ENCODE measurements at regions not wholly inside any gene's neighbourhood (a gene's known extent, or its start where the extent isn't known, plus 50 kb on each side); places are given as distances from the start of the nearest gene placed in this dataset.

- Histone ChIP-seq H2BK5ac (ENCODE audit: low read depth, low read length) (no peak overlapping the region), H3K23ac (ENCODE audit: insufficient read length) (no peak overlapping the region), H2BK20ac (ENCODE audit: low read length) (no peak overlapping the region), H3K27me3 (replicated peaks in 1 of 4; ENCODE audit: control insufficient read depth in 3 of 4, extremely low read depth in 1 of 4, insufficient read depth in 3 of 4, low read length in 3 of 4) (no peaks in the 10 kb centered on the region), H2BK15ac (ENCODE audit: low read length) (no peak overlapping the region), H4K8ac (ENCODE audit: extremely low read depth, insufficient read depth, low read length) (no peak overlapping the region), H4K5ac (ENCODE audit: insufficient read length, low read depth, low read length) (no peak overlapping the region), H3K18ac (ENCODE audit: extremely low read depth, low read length) (no peak overlapping the region), H4K20me1 (replicated peaks in 1 of 2; ENCODE audit: control insufficient read depth in 1 of 2, insufficient read depth in 2 of 2, low read length in 2 of 2) (no peaks in the 10 kb centered on the region), H3K4ac (replicated peaks; ENCODE audit: insufficient read length, low read depth, low read length) (no peak overlapping the region), H2BK120ac (replicated peaks; ENCODE audit: low read depth, low read length) (no peak overlapping the region), H3K56ac (replicated peaks; ENCODE audit: insufficient read length, low read depth, low read length) (no peak overlapping the region), H3K4me3 (ENCODE audit: extremely low read depth in 1 of 4, insufficient read depth in 2 of 4, low read depth in 3 of 4, low read length in 4 of 4) (no peak overlapping the region), H4K91ac (replicated peaks; ENCODE audit: insufficient read length, low read length) (no peak overlapping the region), H2AFZ (ENCODE audit: low read length) (no peak overlapping the region), H3K36me3 (ENCODE audit: control insufficient read depth in 2 of 4, insufficient read depth in 4 of 4, low read length in 3 of 4) (no peaks in the 10 kb centered on the region), H3K4me1 (replicated peaks in 1 of 4; ENCODE audit: control insufficient read depth in 3 of 4, insufficient read depth in 4 of 4, low read length in 3 of 4) (no peaks in the 10 kb centered on the region), H3K27ac (ENCODE audit: low read depth, low read length) (no peak overlapping the region), H2BK12ac (ENCODE audit: low read depth, low read length) (no peak overlapping the region), H3K9me3 (ENCODE audit: insufficient read depth in 2 of 2, low read depth in 1 of 2, low read length in 1 of 2) (no peaks in the 10 kb centered on the region), H3K79me1 (ENCODE audit: low read depth, low read length) (no peaks in the 10 kb centered on the region), H2AK5ac (ENCODE audit: low read depth, low read length) (no peak overlapping the region), H3K4me2 (ENCODE audit: insufficient read depth in 1 of 2, low read depth in 2 of 2, low read length in 2 of 2) (no peak overlapping the region), H3K79me2 (ENCODE audit: control insufficient read depth in 1 of 2, insufficient read depth in 2 of 2, low read length in 2 of 2) (no peaks in the 10 kb centered on the region), H3K14ac (ENCODE audit: insufficient read length) (no peak overlapping the region), H3K9ac (replicated peaks in 1 of 4; ENCODE audit: extremely low read depth in 1 of 4, low read depth in 3 of 4, low read length in 3 of 4) (no peak overlapping the region), H3K23me2 (ENCODE audit: low read depth, low read length) (no peaks in the 10 kb centered on the region)
- ChIA-PET CTCF (ENCODE audit: partially characterized antibody) (interaction anchor here (1.4 kb wide), 1 partner anchor 27 kb away, joined by 3 read pairs; no protein-coding TSS in a partner anchor), POLR2A (ENCODE audit: partially characterized antibody) (no interaction called here)
- DNase-seq (ENCODE audit: low read depth in 1 of 2, low spot score in 2 of 2): no peak
- WGBS, 2 experiments (ENCODE audit: extremely low coverage in 1 of 2, insufficient coverage in 1 of 2, insufficient read length in 1 of 2, insufficient replicate concordance in 2 of 2, low coverage in 1 of 2, low lambda C conversion rate in 2 of 2, missing lambda C conversion rate in 1 of 2): 96% methylated on average over 4 of the region's 4 CpGs; no CpG with 5 or more reads in 1 of the 2 experiments
- no peak for FAIRE-seq
- TF ChIP-seq CEBPB (IDR thresholded peaks at IDR 0.05; ENCODE audit: low read depth, low read length) (no peak), SP2 (IDR thresholded peaks at IDR 0.05; ENCODE audit: low read length) (no peak), MAX (IDR thresholded peaks at IDR 0.05) (no peak), E2F6 (IDR thresholded peaks at IDR 0.05) (no peak), CTCF (IDR thresholded peaks at IDR 0.05; ENCODE audit: control extremely low read depth in 1 of 3, insufficient read depth in 1 of 3, low read depth in 1 of 3, low read length in 3 of 3) (no peak), BCL11A (IDR thresholded peaks at IDR 0.05; ENCODE audit: low read depth in 2 of 2, low read length in 2 of 2) (no peak), RBBP5 (IDR thresholded peaks at IDR 0.05; ENCODE audit: borderline replicate concordance, low read depth, low read length) (no peak), RXRA (IDR thresholded peaks at IDR 0.05; ENCODE audit: insufficient read depth, low read depth, low read length) (no peak), TAF7 (optimal IDR thresholded peaks at IDR 0.05; ENCODE audit: borderline replicate concordance, low read depth, low read length) (no peak), ATF3 (IDR thresholded peaks at IDR 0.05; ENCODE audit: insufficient read depth, low read depth, low read length) (no peak), TAF1 (IDR thresholded peaks at IDR 0.05; ENCODE audit: low read depth, low read length) (no peak)
These were observed 471.5 kb downstream of the HINT1 start for GRCh38 chr5:130693509-130693908.

Data from H1 (cell line).